IMR-90 (cell line): ENCODE measurements at regions not wholly inside any gene's neighbourhood (a gene's known extent, or its start where the extent isn't known, plus 50 kb on each side); places are given as distances from the start of the nearest gene placed in this dataset.
A peak's percentile ranks its signal among the peaks of the same experiment; 100 is the strongest.

Experiments used
- ATAC-seq: fragments of 200-7000 bp; cut with Tn5 transposase; 2 replicates; pipeline ENCODE4 v1.9.1; 2020; ENCODE audit warnings: low read depth, mild to moderate bottlenecking, moderate library complexity
- BruUV-seq: library from RNA; stranded (reverse); fragments of 400-500 nt; replicated peaks from 2 replicates; lab custom pipeline; 2021; lab: Mats Ljungman, UMichigan
- CTCF ChIA-PET: fragments of 300-600 bp; formaldehyde crosslinking; extraction: SDS; loops from one replicate; lab custom pipeline; 2021; ENCODE audit warnings: antibody characterized with exemption; lab: Yijun Ruan, JAX
- POLR2A ChIA-PET: fragments of 300-600 bp; sonication (Branson Sonifier 250); formaldehyde crosslinking; loops from one replicate; lab custom pipeline; 2022; ENCODE audit warnings: antibody characterized with exemption; ENCODE audit not compliant: unreplicated experiment; lab: Charles Lee
- DNase-seq: peaks from one replicate; pipeline ENCODE4 v3.0.0; 2013
- H2AFZ ChIP-seq: replicated peaks from 2 replicates; pipeline ENCODE3; 2013; ENCODE audit warnings: low read length, mild to moderate bottlenecking; ENCODE audit not compliant: poor library complexity
- H2AK5ac ChIP-seq: 2 replicates; pipeline ENCODE4 v1.6.1; 2013; ENCODE audit warnings: low read depth, low read length, inconsistent platforms
- H2AK9ac ChIP-seq: replicated peaks from 2 replicates; pipeline ENCODE3; 2013; ENCODE audit warnings: mild to moderate bottlenecking, low read depth, low read length, moderate library complexity; ENCODE audit not compliant: poor library complexity
- H2BK120ac ChIP-seq: 2 replicates; pipeline ENCODE4 v1.6.1; 2013; ENCODE audit warnings: low read depth, low read length, inconsistent platforms
- H2BK15ac ChIP-seq: 3 replicates; pipeline ENCODE4 v1.6.1; 2013; ENCODE audit warnings: low read depth, low read length, inconsistent platforms
- H2BK20ac ChIP-seq: 2 replicates; pipeline ENCODE4 v1.6.1; 2013; ENCODE audit warnings: low read depth, mild to moderate bottlenecking, inconsistent platforms, low read length, moderate library complexity
- H2BK5ac ChIP-seq: 2 replicates; pipeline ENCODE4 v1.6.1; 2013; ENCODE audit warnings: mild to moderate bottlenecking, low read depth, low read length, inconsistent platforms; ENCODE audit not compliant: poor library complexity, severe bottlenecking
- H3K14ac ChIP-seq: replicated peaks from 2 replicates; pipeline ENCODE4 v1.6.1; 2013; ENCODE audit warnings: low read depth, low read length, inconsistent platforms
- H3K18ac ChIP-seq: 2 replicates; pipeline ENCODE4 v1.6.1; 2013; ENCODE audit warnings: low read depth, low read length, control low read depth
- H3K23ac ChIP-seq: 2 replicates; pipeline ENCODE4 v1.6.1; 2013; ENCODE audit warnings: low read depth, low read length, inconsistent platforms
- H3K27ac ChIP-seq: 2 replicates; pipeline ENCODE4 v1.5.1; 2013; ENCODE audit warnings: mild to moderate bottlenecking, control low read depth, low read length; ENCODE audit not compliant: insufficient read depth
- H3K27me3 ChIP-seq: 2 replicates; pipeline ENCODE4 v1.6.1; 2013; ENCODE audit warnings: low read length; ENCODE audit not compliant: control insufficient read depth, insufficient read depth
- H3K36me3 ChIP-seq: 2 replicates; pipeline ENCODE4 v1.6.1; 2013; ENCODE audit warnings: low read length, mixed read lengths; ENCODE audit not compliant: control insufficient read depth, insufficient read depth
- H3K4ac ChIP-seq: 2 replicates; pipeline ENCODE4 v1.6.1; 2013; ENCODE audit warnings: low read depth, low read length, inconsistent platforms
- H3K4me1 ChIP-seq: 2 replicates; pipeline ENCODE4 v1.6.1; 2013; ENCODE audit warnings: low read length, mixed read lengths; ENCODE audit not compliant: control insufficient read depth, insufficient read depth
- H3K4me2 ChIP-seq: 2 replicates; pipeline ENCODE4 v1.6.1; 2013; ENCODE audit warnings: low read depth, mild to moderate bottlenecking, control low read depth, low read length, moderate library complexity
- H3K4me3 ChIP-seq: 2 replicates; pipeline ENCODE4 v1.5.1; 2013; ENCODE audit warnings: low read depth, mild to moderate bottlenecking, control low read depth, low read length, moderate library complexity; ENCODE audit not compliant: insufficient read depth
- H3K56ac ChIP-seq: 2 replicates; pipeline ENCODE4 v1.6.1; 2013; ENCODE audit warnings: low read length, inconsistent platforms; ENCODE audit not compliant: insufficient read depth; ENCODE audit errors: extremely low read depth
- H3K79me1 ChIP-seq, 2 experiments: 2 replicates each; pipeline ENCODE4 v1.6.1; 2013; ENCODE audit warnings: low read length in 2 of 2, inconsistent platforms in 1 of 2, low read depth in 1 of 2
- H3K9ac ChIP-seq: 2 replicates; pipeline ENCODE4 v1.6.1; 2013; ENCODE audit warnings: low read depth, low read length, control low read depth
- H3K9me1 ChIP-seq: 2 replicates; pipeline ENCODE4 v1.6.1; 2013; ENCODE audit warnings: low read length, inconsistent platforms; ENCODE audit not compliant: insufficient read depth
- H3K9me3 ChIP-seq: 2 replicates; pipeline ENCODE4 v1.6.1; 2013; ENCODE audit warnings: low read length; ENCODE audit not compliant: control insufficient read depth, insufficient read depth
- H4K20me1 ChIP-seq: 2 replicates; pipeline ENCODE4 v1.6.1; 2013; ENCODE audit warnings: low read length, inconsistent platforms; ENCODE audit not compliant: insufficient read depth
- H4K5ac ChIP-seq: 2 replicates; pipeline ENCODE4 v1.6.1; 2013; ENCODE audit warnings: mild to moderate bottlenecking, low read depth, low read length, control low read depth
- H4K8ac ChIP-seq, 2 experiments: 2 replicates each; pipeline ENCODE4 v1.6.1; 2013; ENCODE audit warnings: low read depth in 2 of 2, low read length in 2 of 2, control low read depth in 1 of 2, inconsistent platforms in 1 of 2
- H4K91ac ChIP-seq: 2 replicates; pipeline ENCODE4 v1.6.1; 2013; ENCODE audit warnings: low read depth, low read length, inconsistent platforms; ENCODE audit not compliant: insufficient read depth
- CEBPB ChIP-seq: IDR thresholded peaks from 2 replicates; pipeline ENCODE4 v1.6.1; 2012; ENCODE audit warnings: low read depth, low read length, improper control_type of control experiment
- SMC3 ChIP-seq: fragments of 150-350 bp; IDR thresholded peaks from 2 replicates; pipeline ENCODE4 v1.6.1; 2016; ENCODE audit warnings: low read depth, mild to moderate bottlenecking, antibody characterized with exemption, low read length, moderate library complexity
- WGBS, 2 experiments: methylation state at CpG; one replicate each; pipeline versions ENCODE4 v1.1.5 to v1.1.7; 2013; ENCODE audit warnings: missing lambda C conversion rate in 2 of 2; ENCODE audit not compliant: insufficient read length in 1 of 2; ENCODE audit errors: extremely low coverage in 2 of 2; 5-methylcytosine and 5-hydroxymethylcytosine counted together
- dilution Hi-C: fragments of 300-500 bp; cut with HindIII; formaldehyde crosslinking; loops from one replicate; pipeline ENCODE4 v1.14.3; 2018; ENCODE audit warnings: low sequenced_read_pairs; ENCODE audit not compliant: unreplicated experiment
- in situ Hi-C: fragments of 300-500 bp; cut with MboI; formaldehyde crosslinking; loops from 3 replicates; pipeline ENCODE4 v1.14.3; 2019; ENCODE audit warnings: low sequenced_read_pairs, inconsistent platforms, mixed read lengths
- intact Hi-C: fragments of 100-400 bp; cut with micrococcal nuclease; formaldehyde crosslinking; loops from 2 replicates; pipeline ENCODE4 v1.10.0; 2022

DNA sequence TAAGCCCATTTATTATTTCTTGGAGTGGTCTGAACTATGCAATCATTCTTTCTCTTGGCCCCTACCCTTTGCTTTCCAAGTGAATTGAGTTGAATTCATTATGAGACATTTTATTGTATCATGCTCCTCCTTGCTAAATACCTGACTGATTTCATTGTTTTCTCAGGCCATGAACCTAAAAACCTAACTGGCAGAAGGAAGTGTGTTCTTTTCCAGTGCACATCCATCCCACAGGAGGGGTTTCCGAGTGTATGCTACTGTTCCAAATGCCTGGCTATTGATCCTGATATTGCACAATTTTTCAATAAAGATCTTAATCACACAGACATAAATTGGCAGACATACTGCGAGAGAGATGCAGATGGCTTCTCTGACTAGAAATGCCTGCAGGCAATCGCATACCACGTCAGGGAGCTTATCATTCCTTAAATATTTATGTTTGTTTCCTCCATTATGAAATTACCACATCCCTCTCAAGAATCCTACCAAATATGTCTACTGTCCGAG is 162.2 kb upstream of the EGLN3 start:
- H4K5ac ChIP-seq, result no peak overlapping the region
- no peak overlapping the region for H3K9ac ChIP-seq
- peak overlapping the region; percentile 59; the same call in 1 of the 2 replicates for H3K18ac ChIP-seq
- ChIA-PET CTCF (interaction anchor here (0.8 to 1.5 kb wide), 3 partner anchors 11 to 273 kb away, joined by 3 to 5 read pairs (median 4); no protein-coding TSS in a partner anchor), POLR2A (interaction anchor here (0.6 kb wide), 1 partner anchor 376 kb away, joined by 3 read pairs; no protein-coding TSS in a partner anchor)
- H3K4me2 ChIP-seq, result peak overlapping the region; percentile 78; the same call in 1 of the 2 replicates
- H3K4me3 ChIP-seq, result no peak overlapping the region
- H2BK20ac ChIP-seq, result no peak overlapping the region
- no peak overlapping the region for H4K8ac ChIP-seq
- no peaks in the 10 kb centered on the region for H4K20me1 ChIP-seq
- WGBS, 2 experiments, result no CpG with 5 or more reads among the region's 5 CpGs
- DNase-seq (peak; percentile 31), ATAC-seq (peak; percentile 62)
- no peak overlapping the region for H2AK5ac ChIP-seq
- H3K56ac ChIP-seq, result no peak overlapping the region
- in situ Hi-C loops, result no loop called here
- dilution Hi-C loops, result no loop called here
- H3K27ac ChIP-seq, result no peak overlapping the region
- no peak overlapping the region for H2BK120ac ChIP-seq
- H2BK5ac ChIP-seq, result no peak overlapping the region
- H3K23ac ChIP-seq, result no peak overlapping the region
- H3K14ac ChIP-seq, result no peak overlapping the region
- H3K4me1 ChIP-seq, result no peaks in the 10 kb centered on the region; the same call in 1 of the 2 replicates
- no peak overlapping the region for H2AFZ ChIP-seq
- H2BK15ac ChIP-seq, result no peak overlapping the region
- BruUV-seq, result no TSS peak
- H3K4ac ChIP-seq, result no peak overlapping the region
- no peak overlapping the region for H4K91ac ChIP-seq
- no peak overlapping the region for H2AK9ac ChIP-seq
- H3K36me3 ChIP-seq, result no peaks in the 10 kb centered on the region
- H3K9me1 ChIP-seq, result no peaks in the 10 kb centered on the region
- no peaks in the 10 kb centered on the region for H3K9me3 ChIP-seq
- no peaks in the 10 kb centered on the region; the same call in 1 of the 2 replicates for H3K27me3 ChIP-seq
- intact Hi-C loops, result no loop called here
- H3K79me1 ChIP-seq, result no peaks in the 10 kb centered on the region
- TF ChIP-seq SMC3, result no peak
- TF ChIP-seq CEBPB, result peak; percentile 56
